Loucy (cell line): ENCODE measurements at regions not wholly inside any gene's neighbourhood (a gene's known extent, or its start where the extent isn't known, plus 50 kb on each side); places are given as distances from the start of the nearest gene placed in this dataset.

Experiments used
- H2AFZ ChIP-seq: fragments of 200-600 bp; sonication (generic); 2 replicates; pipeline ENCODE4 v1.6.0; 2016; ENCODE audit warnings: antibody characterized with exemption, mild to moderate bottlenecking, low read length, moderate library complexity
- H3F3A ChIP-seq: fragments of 200-600 bp; 2 replicates; pipeline ENCODE4 v1.6.0; 2016; ENCODE audit warnings: antibody characterized with exemption, low read depth, mild to moderate bottlenecking
- H3K27me3 ChIP-seq: fragments of 200-600 bp; sonication (generic); 2 replicates; pipeline ENCODE4 v1.6.1; 2014; ENCODE audit warnings: low read length, mild to moderate bottlenecking; ENCODE audit not compliant: insufficient read depth, poor library complexity, severe bottlenecking
- H3K36me3 ChIP-seq: fragments of 200-600 bp; sonication (generic); 2 replicates; pipeline ENCODE4 v1.6.1; 2016; ENCODE audit warnings: low read length; ENCODE audit not compliant: insufficient read depth
- H3K4me1 ChIP-seq: fragments of 200-600 bp; sonication (generic); 2 replicates; pipeline ENCODE4 v1.5.1; 2014; ENCODE audit warnings: low read length, mild to moderate bottlenecking; ENCODE audit not compliant: insufficient read depth, poor library complexity, severe bottlenecking
- H3K4me2 ChIP-seq: fragments of 200-600 bp; sonication (generic); 2 replicates; pipeline ENCODE4 v1.6.0; 2014; ENCODE audit warnings: antibody characterized with exemption, low read length, low read depth, mild to moderate bottlenecking; ENCODE audit not compliant: poor library complexity, severe bottlenecking
- H3K4me3 ChIP-seq: fragments of 200-600 bp; sonication (generic); 2 replicates; pipeline ENCODE4 v1.5.1; 2014; ENCODE audit warnings: low read length, mild to moderate bottlenecking, mixed read lengths; ENCODE audit not compliant: poor library complexity, severe bottlenecking
- H3K79me2 ChIP-seq: fragments of 200-600 bp; sonication (generic); 2 replicates; pipeline ENCODE4 v1.6.1; 2014; ENCODE audit warnings: low read length; ENCODE audit not compliant: insufficient read depth
- H3K9ac ChIP-seq: fragments of 200-600 bp; sonication (generic); 2 replicates; pipeline ENCODE4 v1.6.0; 2014; ENCODE audit warnings: mild to moderate bottlenecking, low read depth, low read length, moderate library complexity; ENCODE audit not compliant: poor library complexity, severe bottlenecking
- H3K9me2 ChIP-seq: fragments of 200-600 bp; sonication (generic); replicated peaks from 2 replicates; pipeline ENCODE4 v1.6.1; 2016; ENCODE audit warnings: low read depth, low read length, mixed read lengths
- H3K9me3 ChIP-seq: fragments of 200-600 bp; sonication (generic); 2 replicates; pipeline ENCODE4 v1.6.1; 2014; ENCODE audit warnings: mild to moderate bottlenecking, antibody characterized with exemption, low read length, low read depth; ENCODE audit not compliant: insufficient read depth
- H4K20me1 ChIP-seq: fragments of 200-600 bp; sonication (generic); 2 replicates; pipeline ENCODE4 v1.6.0; 2014; ENCODE audit warnings: antibody characterized with exemption, low read length, mild to moderate bottlenecking; ENCODE audit not compliant: insufficient read depth, poor library complexity, severe bottlenecking
- EZH2phosphoT487 ChIP-seq: fragments of 200-600 bp; IDR thresholded peaks from 2 replicates; pipeline ENCODE4 v1.6.1; 2018; ENCODE audit warnings: antibody characterized with exemption, mild to moderate bottlenecking, moderate library complexity, borderline replicate concordance
- TF ChIP-seq, protein P1 (sequence below): fragments of 200-600 bp; sonication (generic); conservative IDR thresholded peaks from 2 replicates; pipeline ENCODE4 v1.5.1; 2014; ENCODE audit warnings: mild to moderate bottlenecking, antibody characterized with exemption, low read length

DNA sequence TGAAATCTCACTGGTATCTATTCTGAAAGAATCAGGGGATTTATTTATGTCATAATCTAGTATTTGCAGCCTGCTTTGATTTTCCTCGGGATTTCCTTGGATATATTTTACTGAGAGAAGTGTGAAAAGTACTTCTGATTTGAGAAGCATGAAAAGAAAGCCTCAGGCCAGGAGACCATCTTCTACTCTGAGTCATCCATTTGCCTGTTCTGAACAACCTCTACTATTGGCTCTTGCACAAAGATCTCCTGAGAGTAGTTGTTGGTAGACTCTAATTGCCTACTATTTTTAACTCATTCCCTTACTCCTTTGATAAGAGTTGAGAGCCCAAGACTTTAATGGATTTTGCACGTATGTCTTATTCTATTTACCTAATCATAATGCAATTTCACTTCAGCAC, 318.9 kb downstream of the BCHE start:
- no peaks in the 10 kb centered on the region for H3K9me3 ChIP-seq
- no peaks in the 10 kb centered on the region for H3K79me2 ChIP-seq
- H3K4me2 ChIP-seq = no peak overlapping the region
- no peak overlapping the region for H3K9ac ChIP-seq
- no peaks in the 10 kb centered on the region for H3F3A ChIP-seq
- H2AFZ ChIP-seq = no peak overlapping the region
- no peak overlapping the region for H3K4me3 ChIP-seq
- no peaks in the 10 kb centered on the region for H3K36me3 ChIP-seq
- TF ChIP-seq, protein P1, sequence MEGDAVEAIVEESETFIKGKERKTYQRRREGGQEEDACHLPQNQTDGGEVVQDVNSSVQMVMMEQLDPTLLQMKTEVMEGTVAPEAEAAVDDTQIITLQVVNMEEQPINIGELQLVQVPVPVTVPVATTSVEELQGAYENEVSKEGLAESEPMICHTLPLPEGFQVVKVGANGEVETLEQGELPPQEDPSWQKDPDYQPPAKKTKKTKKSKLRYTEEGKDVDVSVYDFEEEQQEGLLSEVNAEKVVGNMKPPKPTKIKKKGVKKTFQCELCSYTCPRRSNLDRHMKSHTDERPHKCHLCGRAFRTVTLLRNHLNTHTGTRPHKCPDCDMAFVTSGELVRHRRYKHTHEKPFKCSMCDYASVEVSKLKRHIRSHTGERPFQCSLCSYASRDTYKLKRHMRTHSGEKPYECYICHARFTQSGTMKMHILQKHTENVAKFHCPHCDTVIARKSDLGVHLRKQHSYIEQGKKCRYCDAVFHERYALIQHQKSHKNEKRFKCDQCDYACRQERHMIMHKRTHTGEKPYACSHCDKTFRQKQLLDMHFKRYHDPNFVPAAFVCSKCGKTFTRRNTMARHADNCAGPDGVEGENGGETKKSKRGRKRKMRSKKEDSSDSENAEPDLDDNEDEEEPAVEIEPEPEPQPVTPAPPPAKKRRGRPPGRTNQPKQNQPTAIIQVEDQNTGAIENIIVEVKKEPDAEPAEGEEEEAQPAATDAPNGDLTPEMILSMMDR = no peak
- no peak for TF ChIP-seq EZH2phosphoT487
- H3K9me2 ChIP-seq = no peaks in the 10 kb centered on the region
- no peaks in the 10 kb centered on the region for H3K27me3 ChIP-seq
- H3K4me1 ChIP-seq = no peaks in the 10 kb centered on the region
- no peaks in the 10 kb centered on the region for H4K20me1 ChIP-seq

GRCh38 chr3:165513715-165514701, 317.8 kb upstream of the SLITRK3 start:
- no peaks in the 10 kb centered on the region for H3K4me1 ChIP-seq
- H3K9me2 ChIP-seq = no peaks in the 10 kb centered on the region
- no peaks in the 10 kb centered on the region for H3K36me3 ChIP-seq

DNA sequence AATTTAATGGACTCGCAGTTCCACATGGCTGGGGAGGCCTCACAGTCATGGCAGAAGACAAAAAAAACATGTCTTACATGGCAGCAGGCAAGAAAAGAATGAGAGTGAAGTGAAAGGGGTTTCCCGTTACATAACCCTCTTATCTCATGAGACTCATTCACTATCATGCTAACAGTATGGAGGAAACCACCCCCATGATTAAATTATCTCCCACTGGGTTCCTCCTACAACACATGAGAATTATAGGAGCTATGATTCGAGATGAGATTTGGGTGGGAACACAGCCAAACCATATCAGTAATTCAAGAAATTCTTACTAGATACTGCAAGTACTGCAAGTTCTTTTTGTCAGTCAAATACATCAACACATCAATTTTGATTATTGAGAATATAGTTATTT, 311.4 kb upstream of the SLITRK3 start:
- Histone ChIP-seq H3F3A (no peaks in the 10 kb centered on the region), H3K9me2 (no peaks in the 10 kb centered on the region), H3K9me3 (no peaks in the 10 kb centered on the region), H3K79me2 (no peaks in the 10 kb centered on the region), H3K4me3 (no peak overlapping the region), H3K36me3 (no peaks in the 10 kb centered on the region), H4K20me1 (no peaks in the 10 kb centered on the region), H3K27me3 (no peaks in the 10 kb centered on the region), H2AFZ (no peak overlapping the region), H3K4me1 (no peaks in the 10 kb centered on the region), H3K4me2 (no peak overlapping the region), H3K9ac (no peak overlapping the region)
- TF ChIP-seq, protein P1 = no peak
- no peak for TF ChIP-seq EZH2phosphoT487

More at GRCh38 chr3:165513715-165514701, 317.8 kb upstream of the SLITRK3 start:
- no peaks in the 10 kb centered on the region for H3F3A ChIP-seq
- no peaks in the 10 kb centered on the region for H3K9me3 ChIP-seq
- H3K4me3 ChIP-seq = no peak overlapping the region
- no peak overlapping the region for H3K9ac ChIP-seq
- no peak for TF ChIP-seq EZH2phosphoT487
- TF ChIP-seq, protein P1 = no peak
- no peaks in the 10 kb centered on the region for H4K20me1 ChIP-seq
- no peaks in the 10 kb centered on the region for H3K27me3 ChIP-seq
- no peak overlapping the region for H2AFZ ChIP-seq
- H3K4me2 ChIP-seq = no peak overlapping the region
- H3K79me2 ChIP-seq = no peaks in the 10 kb centered on the region
